HFF-Myc (cell line): ENCODE measurements at regions not wholly inside any gene's neighbourhood (a gene's known extent, or its start where the extent isn't known, plus 50 kb on each side); places are given as distances from the start of the nearest gene placed in this dataset.

Experiments used
- DNase-seq: peaks from one replicate; pipeline ENCODE4 v3.0.0-alpha.2; 2011; ENCODE audit warnings: low read depth; ENCODE audit errors: extremely low read depth
- H3K4me3 ChIP-seq: replicated peaks from 2 replicates; pipeline ENCODE4 v1.5.1; 2011; ENCODE audit warnings: low read depth, mild to moderate bottlenecking, control low read depth, low read length
- CTCF ChIP-seq: IDR thresholded peaks from 2 replicates; pipeline ENCODE4 v1.5.1; 2012; ENCODE audit warnings: mild to moderate bottlenecking, low read depth, low read length, control low read depth; ENCODE audit errors: missing control alignments

GRCh38 chr2:59789523-59789922 is 763.9 kb downstream of the BCL11A start:
- TF ChIP-seq CTCF: no peak
- no peak for DNase-seq
- no peak overlapping the region for H3K4me3 ChIP-seq

- H3K4me3 ChIP-seq: no peak overlapping the region
- TF ChIP-seq CTCF: no peak
- DNase-seq: no peak
These were observed 766.4 kb downstream of the BCL11A start for GRCh38 chr2:59787095-59787494.

GRCh38 chr2:59786684-59787083 is 766.8 kb downstream of the BCL11A start:
- DNase-seq: no peak
- TF ChIP-seq CTCF: no peak
- H3K4me3 ChIP-seq: no peak overlapping the region

- H3K4me3 ChIP-seq: no peak overlapping the region
- no peak for DNase-seq
- TF ChIP-seq CTCF: no peak
These were observed 773.9 kb downstream of the BCL11A start for GRCh38 chr2:59779571-59779970.

GRCh38 chr2:59777120-59777519 is 776.3 kb downstream of the BCL11A start:
- H3K4me3 ChIP-seq: no peak overlapping the region
- TF ChIP-seq CTCF: no peak
- DNase-seq: no peak

- no peak for DNase-seq
- no peak for TF ChIP-seq CTCF
- no peak overlapping the region for H3K4me3 ChIP-seq
These were observed 776.8 kb downstream of the BCL11A start for GRCh38 chr2:59776726-59777008.

- no peak for TF ChIP-seq CTCF
- DNase-seq: no peak
- no peak overlapping the region for H3K4me3 ChIP-seq
These were observed 778.5 kb downstream of the BCL11A start for GRCh38 chr2:59774821-59775433.
